Heart left ventricle (tissue), 13 donors: ENCODE measurements at regions not wholly inside any gene's neighbourhood (a gene's known extent, or its start where the extent isn't known, plus 50 kb on each side); places are given as distances from the start of the nearest gene placed in this dataset.

ENCODE experiments used
- POLR2A ChIP-seq, 2 donors: fragments of 450-650 bp; IDR thresholded peaks; one replicate each; pipeline ENCODE4 v1.6.1; 2017; ENCODE audit warnings: antibody characterized with exemption in 2 of 2, mild to moderate bottlenecking in 2 of 2, moderate library complexity in 2 of 2
- TF ChIP-seq, protein P1 (sequence below), 12 donors: fragments of 200-600 bp; sonication (generic) in 4 of 12; IDR thresholded peaks; one replicate each; pipeline versions ENCODE4 v1.5.0 to v1.8.0; 2018 to 2022; ENCODE audit warnings: antibody characterized with exemption in 12 of 12, mild to moderate bottlenecking in 5 of 12
- donor health status: ischemic (EF 13 %, LVEDD 7.1; RV severe dilation, severe dysfunction).
- donor health status: DM: no; HTN: yes; CAD: no.
- donor health status: DM: no; HTN: no; CAD: no.
- donor health status: ischemic (EF 25% LVEDD 6.9; RV normal size, moderate dysfunction).
- donor health status: ischemic (EF 25% LVEDD 5.7; RV mildly dilated, moderate dysfunction).
- donor health status: ischemic (EF 35%, LVEDD 5.7; RV mildly dilated, moderate dysfunction).
- donor health status: nonischemic (EF 11% LVEDD 7.7; RV severe dilation, severe dysfunction).
- donor health status: DM: yes; HTN: yes; CAD: no.
- donor health status: PGD.
- donor health status: ischemic (EF 29% LVEDD 5.4; RV normal size, mild dysfunction).
- donor health status: nonischemic (EF 23%, LVEDD 6.1; RV moderate dilation, normal function).

GRCh38 chr7:155189590-155189989, 108.1 kb upstream of the INSIG1 start:
- TF ChIP-seq, protein P1, sequence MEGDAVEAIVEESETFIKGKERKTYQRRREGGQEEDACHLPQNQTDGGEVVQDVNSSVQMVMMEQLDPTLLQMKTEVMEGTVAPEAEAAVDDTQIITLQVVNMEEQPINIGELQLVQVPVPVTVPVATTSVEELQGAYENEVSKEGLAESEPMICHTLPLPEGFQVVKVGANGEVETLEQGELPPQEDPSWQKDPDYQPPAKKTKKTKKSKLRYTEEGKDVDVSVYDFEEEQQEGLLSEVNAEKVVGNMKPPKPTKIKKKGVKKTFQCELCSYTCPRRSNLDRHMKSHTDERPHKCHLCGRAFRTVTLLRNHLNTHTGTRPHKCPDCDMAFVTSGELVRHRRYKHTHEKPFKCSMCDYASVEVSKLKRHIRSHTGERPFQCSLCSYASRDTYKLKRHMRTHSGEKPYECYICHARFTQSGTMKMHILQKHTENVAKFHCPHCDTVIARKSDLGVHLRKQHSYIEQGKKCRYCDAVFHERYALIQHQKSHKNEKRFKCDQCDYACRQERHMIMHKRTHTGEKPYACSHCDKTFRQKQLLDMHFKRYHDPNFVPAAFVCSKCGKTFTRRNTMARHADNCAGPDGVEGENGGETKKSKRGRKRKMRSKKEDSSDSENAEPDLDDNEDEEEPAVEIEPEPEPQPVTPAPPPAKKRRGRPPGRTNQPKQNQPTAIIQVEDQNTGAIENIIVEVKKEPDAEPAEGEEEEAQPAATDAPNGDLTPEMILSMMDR (IDR thresholded peaks at IDR 0.05) = no peak
- no peak for TF ChIP-seq POLR2A (IDR thresholded peaks at IDR 0.05)
